ENCODE measurements at regions not wholly inside any gene's neighbourhood (a gene's known extent, or its start where the extent isn't known, plus 50 kb on each side); places are given as distances from the start of the nearest gene placed in this dataset.

- no peaks in the 10 kb centered on the region for H3K4me1 ChIP-seq
- WGBS (ENCODE audit: insufficient coverage, low coverage, low lambda C conversion rate, missing lambda C conversion rate): 55% methylated on average over 3 of the region's 3 CpGs
- TF ChIP-seq POLR2A (IDR thresholded peaks at IDR 0.05): no peak
- TF ChIP-seq CTCF (IDR thresholded peaks at IDR 0.05): no peak
- no peak overlapping the region for H3K4me3 ChIP-seq
- H3K27ac ChIP-seq: no peak overlapping the region
- ATAC-seq (no peak), DNase-seq (no peak)
- no peaks in the 10 kb centered on the region for H3K27me3 ChIP-seq
- H3K9me3 ChIP-seq: no peaks in the 10 kb centered on the region
- H3K36me3 ChIP-seq: no peaks in the 10 kb centered on the region
- intact Hi-C loops (cut with DNase I): no loop called here
Measured at GRCh38 chr5:161960314-161960713, 107.3 kb upstream of the GABRG2 start.

GRCh38 chr5:161966564-161966963 is 101.0 kb upstream of the GABRG2 start:
- ATAC-seq (peak in 3 of 4 donors; percentile 47 to 68 (median 61)), DNase-seq (no peak)
- WGBS (ENCODE audit: insufficient coverage, low coverage, low lambda C conversion rate, missing lambda C conversion rate): 6% methylated on average over 3 of the region's 3 CpGs
- no peaks in the 10 kb centered on the region for H3K27me3 ChIP-seq
- TF ChIP-seq POLR2A (IDR thresholded peaks at IDR 0.05): no peak
- peak in 3 of 4 donors; percentile 30 to 44 (median 41) for TF ChIP-seq CTCF (IDR thresholded peaks at IDR 0.05)
- no peaks in the 10 kb centered on the region for H3K4me1 ChIP-seq
- intact Hi-C loops (cut with DNase I): no loop called here
- H3K27ac ChIP-seq: no peak overlapping the region
- no peak overlapping the region for H3K4me3 ChIP-seq
- no peaks in the 10 kb centered on the region for H3K9me3 ChIP-seq
- no peaks in the 10 kb centered on the region for H3K36me3 ChIP-seq

GRCh38 chr5:161975350-161975749 is 92.2 kb upstream of the GABRG2 start:
- DNase-seq: no peak
- H3K4me1 ChIP-seq: no peaks in the 10 kb centered on the region
- TF ChIP-seq POLR2A (IDR thresholded peaks at IDR 0.05) (no peak), CTCF (IDR thresholded peaks at IDR 0.05) (no peak)
- intact Hi-C loops (cut with DNase I): no loop called here
- H3K27me3 ChIP-seq: no peaks in the 10 kb centered on the region
- no peaks in the 10 kb centered on the region for H3K9me3 ChIP-seq
- H3K27ac ChIP-seq: no peak overlapping the region
- 25% methylated on average over 2 of the region's 2 CpGs for WGBS (ENCODE audit: insufficient coverage, low coverage, low lambda C conversion rate, missing lambda C conversion rate)
- ATAC-seq: no peak
- no peak overlapping the region for H3K4me3 ChIP-seq
- H3K36me3 ChIP-seq: no peaks in the 10 kb centered on the region

- TF ChIP-seq POLR2A (IDR thresholded peaks at IDR 0.05) (no peak), CTCF (IDR thresholded peaks at IDR 0.05) (no peak)
- H3K36me3 ChIP-seq: no peaks in the 10 kb centered on the region
- H3K27ac ChIP-seq: no peak overlapping the region
- no peaks in the 10 kb centered on the region for H3K9me3 ChIP-seq
- H3K4me3 ChIP-seq: no peak overlapping the region
- no peak for ATAC-seq
- no peaks in the 10 kb centered on the region for H3K4me1 ChIP-seq
- intact Hi-C loops (cut with DNase I): no loop called here
- 44% methylated on average over 1 of the region's 1 CpG for WGBS (ENCODE audit: insufficient coverage, low coverage, low lambda C conversion rate, missing lambda C conversion rate)
- no peaks in the 10 kb centered on the region for H3K27me3 ChIP-seq
- no peak for DNase-seq
Measured at GRCh38 chr5:161988077-161988476, 79.5 kb upstream of the GABRG2 start.
